Esophagus muscularis mucosa (tissue), 4 donors: ENCODE measurements at regions not wholly inside any gene's neighbourhood (a gene's known extent, or its start where the extent isn't known, plus 50 kb on each side); places are given as distances from the start of the nearest gene placed in this dataset.
"Not testable (repeated sequence)": the region's sequence is repeated elsewhere in the genome, so short reads cannot be mapped to it uniquely, and the experiment has no call there.

ENCODE experiments used
- DNase-seq: peaks from one replicate; pipeline ENCODE4 v3.0.0-alpha.2; 2017; ENCODE audit errors: extremely low spot score
- H3K27ac ChIP-seq, 4 donors: fragments of 200-600 bp; sonication (generic); replicated peaks in 1 of 4; 1 replicate in 3 of 4; 2 replicates in 1 of 4; pipeline ENCODE4 v1.5.1; 2016 to 2019; ENCODE audit warnings: mild to moderate bottlenecking in 1 of 4
- H3K27me3 ChIP-seq, 4 donors: fragments of 200-600 bp; sonication (generic); one replicate each; pipeline versions ENCODE4 v1.5.1 to v1.6.0; 2016 to 2019
- H3K36me3 ChIP-seq, 4 donors: fragments of 200-600 bp; sonication (generic); one replicate each; pipeline ENCODE4 v1.5.1; 2016 to 2019
- H3K4me1 ChIP-seq, 4 donors: fragments of 200-600 bp; sonication (generic); one replicate each; pipeline ENCODE4 v1.5.1; 2016 to 2019
- H3K4me3 ChIP-seq, 4 donors: fragments of 200-600 bp; sonication (generic); 1 replicate in 2 of 4; 2 replicates in 2 of 4; pipeline ENCODE4 v1.5.1; 2016 to 2019; ENCODE audit warnings: mild to moderate bottlenecking in 4 of 4, moderate library complexity in 1 of 4
- H3K9me3 ChIP-seq, 4 donors: fragments of 200-600 bp; sonication (generic); 1 replicate in 3 of 4; 2 replicates in 1 of 4; pipeline ENCODE4 v1.5.1; 2016 to 2019
- EP300 ChIP-seq: sonication (generic); formaldehyde crosslinking; IDR thresholded peaks from one replicate; pipeline ENCODE4 v1.6.1; 2017; ENCODE audit warnings: antibody characterized with exemption
- POLR2A ChIP-seq: fragments of 450-650 bp; IDR thresholded peaks from one replicate; pipeline ENCODE4 v1.6.1; 2017; ENCODE audit warnings: antibody characterized with exemption, moderate library complexity, mild to moderate bottlenecking, low read depth
- POLR2AphosphoS5 ChIP-seq, 2 donors: sonication (generic); formaldehyde crosslinking; IDR thresholded peaks; one replicate each; pipeline ENCODE4 v1.6.1; 2017; ENCODE audit warnings: antibody characterized with exemption in 2 of 2
- whole genome bisulfite sequencing: methylation state at CpG from one replicate; pipeline ENCODE4 v1.1.5; 2018; 5-methylcytosine and 5-hydroxymethylcytosine counted together
- intact Hi-C: fragments of 100-400 bp; cut with DNase I; formaldehyde crosslinking; loops from one replicate; pipeline ENCODE4 v1.15.1; 2023
- TF ChIP-seq, protein P1 (sequence below), 3 experiments: fragments of 200-600 bp in 2 of 3; fragments of 450-650 bp in 1 of 3; sonication (generic) in 2 of 3; IDR thresholded peaks; one replicate each; pipeline ENCODE4 v1.5.1; 2017 to 2019; ENCODE audit warnings: antibody characterized with exemption in 3 of 3, mild to moderate bottlenecking in 2 of 3, moderate library complexity in 1 of 3

DNA sequence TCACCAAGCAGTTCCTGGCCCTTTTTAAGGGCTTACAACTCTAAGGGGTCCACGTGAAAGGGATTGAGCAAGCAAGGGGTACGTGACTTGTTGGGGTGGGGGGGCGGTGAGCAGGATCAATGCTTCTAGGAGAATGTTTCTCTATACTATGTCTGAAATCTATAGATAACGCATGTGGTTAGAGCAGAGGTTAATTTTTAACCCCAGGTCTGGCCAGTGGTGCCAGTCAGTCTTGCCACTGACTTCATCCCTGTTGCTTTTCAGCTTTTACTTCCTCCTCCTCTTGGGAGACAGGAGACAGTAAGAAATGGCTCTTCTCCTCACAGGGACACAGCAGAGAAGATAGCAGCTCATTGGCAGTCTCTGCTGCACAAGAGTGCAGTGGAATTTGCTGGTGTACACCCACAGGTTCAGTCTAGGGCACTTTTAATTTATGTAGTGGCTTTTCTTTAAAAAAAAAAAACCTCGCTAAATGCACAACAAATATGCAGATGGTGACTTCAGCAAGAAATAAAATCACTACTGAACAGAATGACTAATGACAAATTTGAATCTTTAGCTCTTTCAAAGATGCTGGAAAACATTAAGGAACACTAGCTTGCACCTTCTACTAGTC is 190.5 kb downstream of the CCNG2 start:
- no peak for TF ChIP-seq EP300
- TF ChIP-seq POLR2AphosphoS5 (IDR thresholded peaks at IDR 0.05): no peak
- TF ChIP-seq, protein P1, sequence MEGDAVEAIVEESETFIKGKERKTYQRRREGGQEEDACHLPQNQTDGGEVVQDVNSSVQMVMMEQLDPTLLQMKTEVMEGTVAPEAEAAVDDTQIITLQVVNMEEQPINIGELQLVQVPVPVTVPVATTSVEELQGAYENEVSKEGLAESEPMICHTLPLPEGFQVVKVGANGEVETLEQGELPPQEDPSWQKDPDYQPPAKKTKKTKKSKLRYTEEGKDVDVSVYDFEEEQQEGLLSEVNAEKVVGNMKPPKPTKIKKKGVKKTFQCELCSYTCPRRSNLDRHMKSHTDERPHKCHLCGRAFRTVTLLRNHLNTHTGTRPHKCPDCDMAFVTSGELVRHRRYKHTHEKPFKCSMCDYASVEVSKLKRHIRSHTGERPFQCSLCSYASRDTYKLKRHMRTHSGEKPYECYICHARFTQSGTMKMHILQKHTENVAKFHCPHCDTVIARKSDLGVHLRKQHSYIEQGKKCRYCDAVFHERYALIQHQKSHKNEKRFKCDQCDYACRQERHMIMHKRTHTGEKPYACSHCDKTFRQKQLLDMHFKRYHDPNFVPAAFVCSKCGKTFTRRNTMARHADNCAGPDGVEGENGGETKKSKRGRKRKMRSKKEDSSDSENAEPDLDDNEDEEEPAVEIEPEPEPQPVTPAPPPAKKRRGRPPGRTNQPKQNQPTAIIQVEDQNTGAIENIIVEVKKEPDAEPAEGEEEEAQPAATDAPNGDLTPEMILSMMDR (IDR thresholded peaks at IDR 0.05): no peak
- no peak for TF ChIP-seq POLR2A
- WGBS: 74% methylated on average over 5 of the region's 5 CpGs

DNA sequence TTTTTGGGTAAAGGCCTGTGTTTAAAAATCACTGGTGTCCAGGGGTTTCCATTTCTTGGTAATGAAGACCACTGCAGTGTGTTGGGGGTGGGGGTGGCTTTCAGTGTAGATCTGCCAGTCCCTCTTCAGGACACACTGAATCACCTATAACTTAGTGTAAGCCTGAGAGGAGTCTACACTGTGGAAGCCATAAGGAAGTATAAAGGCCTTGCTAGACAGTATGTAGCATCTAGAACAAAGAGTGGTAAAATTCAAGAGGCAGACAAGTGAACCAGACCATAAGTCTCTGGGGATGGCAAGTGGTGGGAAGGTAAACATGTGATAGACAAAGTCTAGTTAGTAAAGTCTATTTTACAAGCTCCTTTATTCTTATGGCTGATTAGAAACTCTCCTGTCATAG is 191.8 kb downstream of the CCNG2 start:
- DNase-seq: no peak
- no peaks in the 10 kb centered on the region for H3K4me1 ChIP-seq
- intact Hi-C loops: no loop called here

More for the DNA sequence above, 190.5 kb downstream of the CCNG2 start:
- Histone ChIP-seq H3K9me3 (peaks cover 0 to 14% (median 3%) of the 10 kb centered on the region in 4 donors), H3K4me1 (no peaks in the 10 kb centered on the region), H3K36me3 (no peaks in the 10 kb centered on the region), H3K4me3 (no peak overlapping the region), H3K27ac (no peak overlapping the region), H3K27me3 (no peaks in the 10 kb centered on the region)
- intact Hi-C loops: no loop called here
- DNase-seq: no peak

DNA sequence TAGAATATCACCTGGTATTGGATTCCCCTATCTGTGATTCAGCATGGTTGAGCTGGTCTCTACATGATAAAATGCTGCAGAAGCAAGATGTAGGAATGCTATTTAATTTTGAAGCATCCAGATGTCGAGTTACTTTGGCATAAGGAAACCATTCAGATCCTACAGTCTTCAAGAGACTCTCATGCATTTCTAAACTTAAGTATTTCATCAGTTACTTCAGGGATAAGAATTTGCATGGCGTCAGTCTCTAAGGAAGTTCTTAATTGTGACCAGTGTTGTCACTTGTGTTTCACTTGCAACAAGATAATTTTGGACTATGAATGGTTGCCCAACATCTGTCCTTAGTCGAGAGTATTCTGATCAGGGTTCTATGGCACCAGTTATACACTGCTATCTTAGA is 192.4 kb downstream of the CCNG2 start:
- Histone ChIP-seq H3K27ac (no peak overlapping the region), H3K27me3 (no peaks in the 10 kb centered on the region), H3K4me3 (no peak overlapping the region), H3K4me1 (no peaks in the 10 kb centered on the region), H3K9me3 (no peaks in the 10 kb centered on the region), H3K36me3 (no peaks in the 10 kb centered on the region)
- no peak for DNase-seq
- intact Hi-C loops: no loop called here
- 84% methylated on average over 3 of the region's 3 CpGs for WGBS
- no peak for TF ChIP-seq POLR2A
- TF ChIP-seq POLR2AphosphoS5 (IDR thresholded peaks at IDR 0.05): no peak
- TF ChIP-seq, protein P1 (IDR thresholded peaks at IDR 0.05): no peak
- no peak for TF ChIP-seq EP300

More for the DNA sequence above, 191.8 kb downstream of the CCNG2 start:
- Histone ChIP-seq H3K9me3 (peaks cover 0 to 2% (median 0%) of the 10 kb centered on the region in 4 donors), H3K36me3 (no peaks in the 10 kb centered on the region), H3K27ac (no peak overlapping the region), H3K27me3 (no peaks in the 10 kb centered on the region), H3K4me3 (no peak overlapping the region)
- TF ChIP-seq, protein P1 (IDR thresholded peaks at IDR 0.05): no peak
- TF ChIP-seq EP300: no peak
- no peak for TF ChIP-seq POLR2AphosphoS5 (IDR thresholded peaks at IDR 0.05)
- TF ChIP-seq POLR2A: no peak

DNA sequence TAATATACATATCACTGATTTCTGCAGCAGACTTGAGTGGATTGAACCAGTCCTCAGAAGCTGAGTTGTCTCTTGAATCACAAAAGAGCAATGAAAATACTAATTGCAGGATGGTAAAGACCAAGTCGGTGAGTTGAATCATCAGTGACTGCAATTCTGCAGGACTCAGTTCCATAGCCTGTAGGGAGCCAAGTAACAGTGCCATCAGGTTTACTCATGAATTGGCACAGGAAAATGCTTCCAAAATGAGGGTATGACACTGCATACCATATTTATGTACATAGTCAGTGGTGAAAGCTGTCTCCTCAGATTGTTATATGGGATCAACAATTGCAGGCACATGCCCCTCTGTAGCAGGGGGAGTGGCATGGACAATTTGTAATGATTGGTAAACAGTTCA is 192.8 kb downstream of the CCNG2 start:
- Histone ChIP-seq H3K27ac (no peak overlapping the region), H3K4me3 (no peak overlapping the region), H3K9me3 (no peaks in the 10 kb centered on the region), H3K4me1 (no peaks in the 10 kb centered on the region), H3K27me3 (no peaks in the 10 kb centered on the region), H3K36me3 (no peaks in the 10 kb centered on the region)
- intact Hi-C loops: no loop called here
- 71% methylated on average over 1 of the region's 1 CpG for WGBS
- TF ChIP-seq EP300 (no peak), POLR2A (no peak), POLR2AphosphoS5 (IDR thresholded peaks at IDR 0.05) (no peak)
- TF ChIP-seq, protein P1 (IDR thresholded peaks at IDR 0.05): no peak
- DNase-seq: no peak

DNA sequence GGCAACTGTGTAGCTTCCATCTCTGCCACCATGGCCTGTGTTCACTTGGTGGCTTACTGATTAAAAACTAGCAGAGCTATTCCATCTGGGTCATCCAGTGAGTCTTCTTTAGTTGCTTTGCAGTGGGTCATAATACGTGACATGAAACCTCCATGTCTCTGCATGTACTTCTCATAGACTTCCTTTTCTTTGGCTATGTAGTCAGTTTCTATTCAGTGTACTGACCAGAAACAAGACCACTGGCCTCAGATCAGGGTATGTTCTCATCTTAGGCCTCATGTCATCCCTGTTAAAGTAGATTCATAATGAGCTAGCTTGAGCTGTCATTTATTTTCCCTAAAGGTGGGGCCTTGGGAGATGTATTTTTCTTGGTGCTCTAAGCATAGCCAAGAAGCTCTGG is 195.2 kb downstream of the CCNG2 start:
- no peak for TF ChIP-seq POLR2AphosphoS5 (IDR thresholded peaks at IDR 0.05)
- no peak for TF ChIP-seq POLR2A
- TF ChIP-seq, protein P1 (IDR thresholded peaks at IDR 0.05): no peak
- TF ChIP-seq EP300: no peak
- no peaks in the 10 kb centered on the region for H3K4me1 ChIP-seq
- no peak overlapping the region for H3K4me3 ChIP-seq
- WGBS: 95% methylated on average over 1 of the region's 1 CpG
- intact Hi-C loops: no loop called here
- no peak overlapping the region for H3K27ac ChIP-seq
- H3K9me3 ChIP-seq: no peaks in the 10 kb centered on the region
- DNase-seq: no peak
- no peaks in the 10 kb centered on the region for H3K27me3 ChIP-seq
- H3K36me3 ChIP-seq: no peaks in the 10 kb centered on the region

DNA sequence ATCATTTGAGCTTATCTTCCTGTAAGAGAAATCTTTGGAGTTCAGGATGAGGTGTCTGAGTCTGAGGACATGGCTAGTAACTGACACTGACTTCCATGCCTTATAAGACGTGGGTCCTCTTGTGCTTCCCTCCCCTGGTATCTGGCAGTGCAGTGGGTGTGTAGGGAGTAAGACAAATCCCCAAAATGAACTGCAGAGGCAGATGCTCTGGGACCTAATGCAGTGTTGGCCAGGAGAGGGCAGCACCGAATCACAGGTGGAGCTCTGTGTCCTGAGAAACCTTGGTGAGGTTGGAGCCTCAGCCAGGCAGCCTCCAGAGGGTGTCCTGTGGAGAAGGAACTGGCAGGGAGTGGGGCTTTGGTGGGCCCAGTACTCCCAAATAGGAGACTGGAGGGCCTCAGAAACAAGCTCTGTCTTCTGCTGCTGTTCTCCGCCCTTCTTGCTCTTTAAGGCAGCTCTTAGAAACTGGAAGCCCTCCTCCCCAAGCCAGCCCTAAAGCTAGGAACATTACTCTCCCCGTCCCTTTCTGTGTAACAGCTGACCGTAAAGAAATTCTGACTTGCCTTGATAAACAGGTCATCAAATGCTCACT is 196.8 kb downstream of the CCNG2 start:
- H3K27me3 ChIP-seq, DNase-seq, H3K4me3 ChIP-seq, H3K4me1 ChIP-seq, intact Hi-C loops, H3K9me3 ChIP-seq, H3K36me3 ChIP-seq, H3K27ac ChIP-seq: not testable (repeated sequence)
- WGBS: 69% methylated on average over 3 of the region's 5 CpGs
